Thoracic aorta (tissue), 2 donors: ENCODE measurements at regions not wholly inside any gene's neighbourhood (a gene's known extent, or its start where the extent isn't known, plus 50 kb on each side); places are given as distances from the start of the nearest gene placed in this dataset.

Source experiments
- ATAC-seq: fragments of 150-250 bp; one replicate; pipeline ENCODE4 v1.8.0; 2017; ENCODE audit warnings: low read depth; ENCODE audit not compliant: insufficient number of reproducible peaks, low FRiP score
- DNase-seq: peaks from one replicate; pipeline ENCODE4 v3.0.0-alpha.2; 2020; ENCODE audit warnings: low spot score
- H3K27ac ChIP-seq, 2 donors: fragments of 200-600 bp; sonication (generic); 1 replicate in 1 of 2; 2 replicates in 1 of 2; pipeline ENCODE4 v1.5.1; 2016; ENCODE audit warnings: mild to moderate bottlenecking in 2 of 2, moderate library complexity in 2 of 2
- H3K27me3 ChIP-seq: fragments of 200-600 bp; sonication (generic); replicated peaks from 2 replicates; pipeline ENCODE4 v1.6.0; 2016; ENCODE audit warnings: mild to moderate bottlenecking; ENCODE audit not compliant: insufficient read depth
- H3K36me3 ChIP-seq: fragments of 200-600 bp; sonication (generic); one replicate; pipeline ENCODE4 v1.5.1; 2016
- H3K4me1 ChIP-seq, 2 donors: fragments of 200-600 bp; sonication (generic); 1 replicate in 1 of 2; 2 replicates in 1 of 2; pipeline versions ENCODE4 v1.5.1 to v1.6.0; 2016; ENCODE audit warnings: low read depth in 2 of 2, mild to moderate bottlenecking in 1 of 2; ENCODE audit not compliant: control insufficient read depth in 1 of 2
- H3K4me3 ChIP-seq: fragments of 200-600 bp; sonication (generic); 2 replicates; pipeline ENCODE4 v1.5.1; 2016; ENCODE audit warnings: mild to moderate bottlenecking
- H3K9me3 ChIP-seq: fragments of 200-600 bp; sonication (generic); 2 replicates; pipeline ENCODE4 v1.5.1; 2016
- CTCF ChIP-seq: fragments of 200-600 bp; sonication (generic); IDR thresholded peaks from one replicate; pipeline ENCODE4 v1.5.1; 2019; ENCODE audit warnings: antibody characterized with exemption

GRCh38 chrX:36534900-36535299 lies 473.3 kb upstream of the FAM47C start:
- H3K4me3 ChIP-seq = no peak overlapping the region
- no peak for TF ChIP-seq CTCF

GRCh38 chrX:36543499-36543898 lies 464.7 kb upstream of the FAM47C start:
- H3K4me3 ChIP-seq = no peak overlapping the region
- H3K36me3 ChIP-seq = no peaks in the 10 kb centered on the region
- no peak overlapping the region for H3K27ac ChIP-seq
- H3K9me3 ChIP-seq = no peaks in the 10 kb centered on the region
- H3K27me3 ChIP-seq = no peaks in the 10 kb centered on the region
- ATAC-seq = no peak
- no peaks in the 10 kb centered on the region for H3K4me1 ChIP-seq
- TF ChIP-seq CTCF = no peak
- no peak for DNase-seq

More at GRCh38 chrX:36534900-36535299, 473.3 kb upstream of the FAM47C start:
- H3K27ac ChIP-seq = no peak overlapping the region
- H3K27me3 ChIP-seq = no peaks in the 10 kb centered on the region
- H3K4me1 ChIP-seq = no peaks in the 10 kb centered on the region
- DNase-seq (no peak), ATAC-seq (no peak)
- no peaks in the 10 kb centered on the region for H3K9me3 ChIP-seq
- no peaks in the 10 kb centered on the region for H3K36me3 ChIP-seq

- Histone ChIP-seq H3K4me1 (no peaks in the 10 kb centered on the region), H3K9me3 (no peaks in the 10 kb centered on the region), H3K4me3 (no peak overlapping the region), H3K27me3 (no peaks in the 10 kb centered on the region), H3K36me3 (no peaks in the 10 kb centered on the region), H3K27ac (no peak overlapping the region)
- ATAC-seq (no peak), DNase-seq (no peak)
- no peak for TF ChIP-seq CTCF
Measured at GRCh38 chrX:36562986-36563385, 445.2 kb upstream of the FAM47C start.

- TF ChIP-seq CTCF = no peak
- H3K36me3 ChIP-seq = no peaks in the 10 kb centered on the region
- ATAC-seq = no peak
Measured at GRCh38 chrX:36568946-36569345, 439.2 kb upstream of the FAM47C start.

GRCh38 chrX:36573720-36574119 lies 434.4 kb upstream of the FAM47C start:
- DNase-seq (no peak), ATAC-seq (no peak)
- no peaks in the 10 kb centered on the region for H3K9me3 ChIP-seq
- no peak overlapping the region for H3K27ac ChIP-seq
- H3K27me3 ChIP-seq = no peaks in the 10 kb centered on the region
- H3K4me1 ChIP-seq = no peaks in the 10 kb centered on the region
- H3K36me3 ChIP-seq = no peaks in the 10 kb centered on the region
- TF ChIP-seq CTCF = no peak
- H3K4me3 ChIP-seq = no peak overlapping the region

More at GRCh38 chrX:36568946-36569345, 439.2 kb upstream of the FAM47C start:
- DNase-seq = no peak
- Histone ChIP-seq H3K27me3 (no peaks in the 10 kb centered on the region), H3K4me3 (no peak overlapping the region), H3K4me1 (no peaks in the 10 kb centered on the region), H3K27ac (no peak overlapping the region), H3K9me3 (no peaks in the 10 kb centered on the region)
